Activated T-cell treated with anti-CD3 and anti-CD28 coated beads for 24 hours (primary cell): ENCODE measurements at regions not wholly inside any gene's neighbourhood (a gene's known extent, or its start where the extent isn't known, plus 50 kb on each side); places are given as distances from the start of the nearest gene placed in this dataset.

Experiments used
- DNase-seq: peaks from one replicate; pipeline ENCODE4 v3.0.0-alpha.2; 2020; ENCODE audit warnings: low read depth

- no peak for DNase-seq
Observed at GRCh38 chr9:78493166-78493742, 196.3 kb downstream of the PSAT1 start.

GRCh38 chr9:78502566-78502965 lies 205.6 kb downstream of the PSAT1 start:
- DNase-seq, result no peak

GRCh38 chr9:78505546-78505945 lies 208.6 kb downstream of the PSAT1 start:
- DNase-seq, result no peak

GRCh38 chr9:78507037-78507436 lies 210.1 kb downstream of the PSAT1 start:
- no peak for DNase-seq

- DNase-seq, result no peak
Observed at GRCh38 chr9:78510035-78510434, 213.1 kb downstream of the PSAT1 start.

- no peak for DNase-seq
Observed at GRCh38 chr9:78515108-78515507, 218.2 kb downstream of the PSAT1 start.

GRCh38 chr9:78519786-78520185 lies 222.9 kb downstream of the PSAT1 start:
- no peak for DNase-seq

- DNase-seq, result no peak
Observed at GRCh38 chr9:78521680-78522079, 224.8 kb downstream of the PSAT1 start.

- no peak for DNase-seq
Observed at GRCh38 chr9:78525986-78526560, 229.1 kb downstream of the PSAT1 start.

GRCh38 chr9:78533500-78533899 lies 236.6 kb downstream of the PSAT1 start:
- no peak for DNase-seq

- no peak for DNase-seq
Observed at GRCh38 chr9:78539188-78539587, 242.3 kb downstream of the PSAT1 start.

GRCh38 chr9:78539904-78540303 lies 243.0 kb downstream of the PSAT1 start:
- DNase-seq, result no peak

GRCh38 chr9:78541868-78542443 lies 245.0 kb downstream of the PSAT1 start:
- DNase-seq, result no peak

GRCh38 chr9:78542491-78543181 lies 245.7 kb downstream of the PSAT1 start:
- DNase-seq, result no peak

GRCh38 chr9:78543353-78543752 lies 246.4 kb downstream of the PSAT1 start:
- DNase-seq, result no peak

GRCh38 chr9:78544230-78544629 lies 247.3 kb downstream of the PSAT1 start:
- no peak for DNase-seq

GRCh38 chr9:78547831-78548230 lies 250.9 kb downstream of the PSAT1 start:
- no peak for DNase-seq

- no peak for DNase-seq
Observed at GRCh38 chr9:78548670-78549069, 251.7 kb downstream of the PSAT1 start.

GRCh38 chr9:78549711-78550110 lies 252.8 kb downstream of the PSAT1 start:
- DNase-seq, result no peak

- no peak for DNase-seq
Observed at GRCh38 chr9:78552802-78553201, 255.9 kb downstream of the PSAT1 start.

GRCh38 chr9:78557540-78557939 lies 260.6 kb downstream of the PSAT1 start:
- no peak for DNase-seq

- DNase-seq, result no peak
Observed at GRCh38 chr9:78559449-78559885, 262.5 kb downstream of the PSAT1 start.

- no peak for DNase-seq
Observed at GRCh38 chr9:78562021-78562420, 265.1 kb downstream of the PSAT1 start.
